NT2/D1 (cell line): ENCODE measurements at regions not wholly inside any gene's neighbourhood (a gene's known extent, or its start where the extent isn't known, plus 50 kb on each side); places are given as distances from the start of the nearest gene placed in this dataset.

Source experiments
- DNase-seq: peaks from one replicate; pipeline ENCODE4 v3.0.0-alpha.2; 2011; ENCODE audit warnings: low read depth, low spot score
- H3K27me3 ChIP-seq: 2 replicates; pipeline ENCODE4 v1.6.0; 2011; ENCODE audit warnings: mild to moderate bottlenecking; ENCODE audit not compliant: insufficient read length, insufficient read depth
- H3K36me3 ChIP-seq: 2 replicates; pipeline ENCODE4 v1.6.1; 2011; ENCODE audit warnings: mild to moderate bottlenecking, low read length, mixed read lengths; ENCODE audit not compliant: insufficient read depth, insufficient read length
- H3K4me1 ChIP-seq: 2 replicates; pipeline ENCODE4 v1.5.1; 2011; ENCODE audit not compliant: insufficient read depth, insufficient read length
- H3K4me3 ChIP-seq: 2 replicates; pipeline ENCODE4 v1.5.1; 2011; ENCODE audit warnings: low read depth; ENCODE audit not compliant: insufficient read length
- H3K9ac ChIP-seq: 2 replicates; pipeline ENCODE4 v1.6.0; 2011; ENCODE audit warnings: low read depth; ENCODE audit not compliant: insufficient read length
- H3K9me3 ChIP-seq: 2 replicates; pipeline ENCODE4 v1.5.1; 2011; ENCODE audit warnings: mild to moderate bottlenecking, low read length; ENCODE audit not compliant: insufficient read depth
- SUZ12 ChIP-seq: IDR thresholded peaks from 2 replicates; pipeline ENCODE4 v1.6.1; 2011; ENCODE audit not compliant: insufficient read length, insufficient read depth; ENCODE audit errors: extremely low read depth
- YY1 ChIP-seq: IDR thresholded peaks from 2 replicates; pipeline ENCODE4 v1.6.1; 2011; ENCODE audit not compliant: insufficient read length, insufficient read depth
- ZNF274 ChIP-seq: IDR thresholded peaks from 2 replicates; pipeline ENCODE4 v1.6.1; 2011; ENCODE audit warnings: mild to moderate bottlenecking, low read depth, low read length

GRCh38 chr15:69662645-69663000 lies 210.0 kb downstream of the RPLP1 start:
- no peak for DNase-seq
- TF ChIP-seq YY1 = no peak
- TF ChIP-seq SUZ12 = no peak
- no peak for TF ChIP-seq ZNF274
- H3K27me3 ChIP-seq = no peaks in the 10 kb centered on the region
- H3K9ac ChIP-seq = no peak overlapping the region
- H3K4me3 ChIP-seq = no peak overlapping the region
- H3K4me1 ChIP-seq = peaks cover 14% of the 10 kb centered on the region
- no peaks in the 10 kb centered on the region for H3K36me3 ChIP-seq
- H3K9me3 ChIP-seq = no peaks in the 10 kb centered on the region

GRCh38 chr15:69663441-69663840 lies 210.8 kb downstream of the RPLP1 start:
- H3K36me3 ChIP-seq = no peaks in the 10 kb centered on the region
- peaks cover 22% of the 10 kb centered on the region for H3K4me1 ChIP-seq
- no peak for DNase-seq
- no peaks in the 10 kb centered on the region for H3K27me3 ChIP-seq
- no peak overlapping the region for H3K9ac ChIP-seq
- no peak overlapping the region for H3K4me3 ChIP-seq
- H3K9me3 ChIP-seq = no peaks in the 10 kb centered on the region
- TF ChIP-seq SUZ12 (no peak), YY1 (no peak), ZNF274 (no peak)

- Histone ChIP-seq H3K4me1 (peaks cover 28% of the 10 kb centered on the region), H3K27me3 (no peaks in the 10 kb centered on the region), H3K9me3 (no peaks in the 10 kb centered on the region), H3K36me3 (no peaks in the 10 kb centered on the region), H3K9ac (no peak overlapping the region), H3K4me3 (no peak overlapping the region)
- no peak for DNase-seq
- no peak for TF ChIP-seq SUZ12
- no peak for TF ChIP-seq ZNF274
- TF ChIP-seq YY1 = no peak
These were observed 211.4 kb downstream of the RPLP1 start for GRCh38 chr15:69663982-69664381.

GRCh38 chr15:69664572-69665571 lies 212.3 kb downstream of the RPLP1 start:
- Histone ChIP-seq H3K9ac (no peak overlapping the region), H3K4me3 (no peak overlapping the region), H3K27me3 (no peaks in the 10 kb centered on the region), H3K4me1 (peaks cover 28% of the 10 kb centered on the region), H3K36me3 (no peaks in the 10 kb centered on the region), H3K9me3 (no peaks in the 10 kb centered on the region)
- TF ChIP-seq ZNF274 (no peak), YY1 (no peak), SUZ12 (no peak)
- no peak for DNase-seq

GRCh38 chr15:69665641-69666111 lies 213.1 kb downstream of the RPLP1 start:
- H3K4me1 ChIP-seq = peaks cover 25% of the 10 kb centered on the region
- no peak overlapping the region for H3K4me3 ChIP-seq
- TF ChIP-seq SUZ12 = no peak
- no peak for TF ChIP-seq YY1
- TF ChIP-seq ZNF274 = no peak
- H3K9ac ChIP-seq = no peak overlapping the region
- no peaks in the 10 kb centered on the region for H3K27me3 ChIP-seq
- no peaks in the 10 kb centered on the region for H3K36me3 ChIP-seq
- DNase-seq = no peak
- H3K9me3 ChIP-seq = no peaks in the 10 kb centered on the region

- Histone ChIP-seq H3K36me3 (no peaks in the 10 kb centered on the region), H3K4me3 (no peak overlapping the region), H3K9ac (no peak overlapping the region), H3K27me3 (no peaks in the 10 kb centered on the region), H3K4me1 (peaks cover 27% of the 10 kb centered on the region), H3K9me3 (no peaks in the 10 kb centered on the region)
- no peak for DNase-seq
- no peak for TF ChIP-seq SUZ12
- TF ChIP-seq YY1 = no peak
These were observed 213.8 kb downstream of the RPLP1 start for GRCh38 chr15:69666441-69666882.
